ENCODE measurements at regions not wholly inside any gene's neighbourhood (a gene's known extent, or its start where the extent isn't known, plus 50 kb on each side); places are given as distances from the start of the nearest gene placed in this dataset.

GRCh38 chr4:14877246-14878225, 124.7 kb upstream of the CPEB2 start:
- DNase-seq: peak in 2 of 3 donors; percentile 10 to 30

DNA sequence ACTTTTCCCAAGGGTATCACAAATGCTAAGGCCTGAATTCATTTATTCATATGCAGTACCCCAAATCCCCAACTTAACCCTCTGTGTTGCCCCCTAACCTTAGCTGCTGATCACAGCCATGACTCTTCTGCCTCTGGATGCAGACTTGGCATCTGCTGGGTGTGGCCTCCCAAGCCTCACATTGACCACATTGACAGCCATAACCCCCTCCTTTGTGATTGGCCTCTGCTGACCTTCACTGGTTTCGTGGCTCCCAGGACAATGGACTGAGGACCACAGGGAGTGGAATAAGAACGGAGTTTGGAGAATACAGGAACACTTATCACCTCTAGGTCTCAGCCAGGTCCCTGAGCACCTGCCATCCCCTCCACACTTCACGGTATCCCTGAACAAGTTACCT, 123.6 kb upstream of the CPEB2 start:
- no peak for DNase-seq

DNA sequence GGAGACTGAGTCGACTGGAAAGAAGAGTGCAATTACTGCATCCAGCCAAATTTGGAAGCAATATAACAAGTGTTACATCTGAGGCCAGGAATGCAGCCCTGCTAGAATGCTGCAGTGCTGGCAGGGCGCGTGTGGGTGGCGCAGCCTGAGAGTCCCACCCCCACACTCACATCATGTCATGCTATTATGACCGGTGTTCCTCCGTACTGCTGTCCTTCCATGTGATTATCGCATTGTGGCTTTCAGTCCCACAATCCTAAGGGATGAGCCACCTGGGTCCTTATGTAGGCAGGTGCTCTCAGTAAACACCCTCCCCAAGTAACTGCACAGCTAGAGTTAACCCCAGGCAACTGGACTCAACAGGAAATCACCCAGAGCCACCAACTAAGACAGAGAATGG, 122.6 kb upstream of the CPEB2 start:
- DNase-seq: no peak

DNA sequence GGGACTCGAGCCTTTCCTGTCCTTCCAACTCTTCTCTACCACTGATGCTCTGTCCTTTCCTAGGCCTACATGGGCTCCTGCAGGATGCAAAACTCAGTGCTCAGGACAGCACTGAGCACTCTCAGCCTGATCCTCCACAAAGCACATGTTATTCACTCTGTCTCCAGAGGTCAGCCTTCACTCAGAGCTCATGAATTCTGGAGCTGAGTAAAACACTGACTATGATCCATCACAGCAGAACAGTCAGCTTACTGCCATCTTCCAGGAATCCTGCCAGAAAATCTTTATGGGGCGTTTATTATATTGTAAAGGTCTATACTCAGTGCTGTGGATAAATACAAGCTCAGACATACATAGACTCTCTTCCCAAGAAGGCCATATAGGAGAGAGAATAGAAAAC, 121.5 kb upstream of the CPEB2 start:
- no peak for DNase-seq

DNA sequence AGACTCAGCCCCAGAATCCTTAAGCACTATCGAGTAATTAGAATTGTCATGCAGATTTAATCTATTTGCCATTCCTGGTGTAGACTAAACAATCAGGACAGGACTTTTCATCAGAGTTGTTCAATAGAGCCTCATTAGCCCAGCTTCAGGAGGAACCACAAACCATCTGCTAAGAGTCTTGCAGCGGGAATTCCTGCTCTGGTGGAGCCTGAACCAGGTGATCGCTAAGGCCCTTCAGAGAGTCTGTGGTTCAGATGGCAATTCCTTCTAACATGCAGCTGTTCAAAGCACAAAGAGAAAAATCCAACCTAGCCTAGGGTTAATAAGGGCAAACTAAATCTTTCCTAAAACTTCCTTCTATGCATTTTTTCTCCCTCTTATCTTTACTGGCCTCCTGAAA, 119.1 kb upstream of the CPEB2 start:
- DNase-seq: no peak

- no peak for DNase-seq
Observed at GRCh38 chr4:14883661-14884060, 118.6 kb upstream of the CPEB2 start.

DNA sequence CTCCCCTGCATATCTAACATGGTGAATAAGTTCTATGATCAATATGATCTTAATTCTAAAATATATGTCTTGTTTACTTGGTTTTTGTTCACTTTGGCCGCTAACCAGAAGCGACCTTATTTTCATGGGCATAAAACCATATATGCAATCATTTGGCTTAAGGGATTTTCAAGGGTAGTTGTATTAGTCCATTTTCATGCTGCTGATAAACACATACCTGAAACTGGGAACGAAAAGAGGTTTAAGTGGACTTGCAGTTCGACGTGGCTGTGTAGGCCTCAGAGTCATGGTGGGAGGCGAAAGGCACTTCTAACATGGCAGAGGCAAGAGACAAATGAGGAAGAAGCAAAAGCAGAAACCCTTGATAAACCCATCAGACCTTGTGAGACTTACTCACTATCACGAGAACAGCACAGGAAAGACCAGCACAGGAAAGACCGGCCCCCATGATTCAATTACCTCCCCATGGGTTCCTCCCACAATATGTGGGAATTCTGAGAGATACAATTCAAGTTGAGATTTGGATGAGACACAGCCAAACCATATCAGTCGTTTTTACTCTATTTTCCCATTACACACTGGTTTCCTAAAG, 114.3 kb upstream of the CPEB2 start:
- DNase-seq: no peak

DNA sequence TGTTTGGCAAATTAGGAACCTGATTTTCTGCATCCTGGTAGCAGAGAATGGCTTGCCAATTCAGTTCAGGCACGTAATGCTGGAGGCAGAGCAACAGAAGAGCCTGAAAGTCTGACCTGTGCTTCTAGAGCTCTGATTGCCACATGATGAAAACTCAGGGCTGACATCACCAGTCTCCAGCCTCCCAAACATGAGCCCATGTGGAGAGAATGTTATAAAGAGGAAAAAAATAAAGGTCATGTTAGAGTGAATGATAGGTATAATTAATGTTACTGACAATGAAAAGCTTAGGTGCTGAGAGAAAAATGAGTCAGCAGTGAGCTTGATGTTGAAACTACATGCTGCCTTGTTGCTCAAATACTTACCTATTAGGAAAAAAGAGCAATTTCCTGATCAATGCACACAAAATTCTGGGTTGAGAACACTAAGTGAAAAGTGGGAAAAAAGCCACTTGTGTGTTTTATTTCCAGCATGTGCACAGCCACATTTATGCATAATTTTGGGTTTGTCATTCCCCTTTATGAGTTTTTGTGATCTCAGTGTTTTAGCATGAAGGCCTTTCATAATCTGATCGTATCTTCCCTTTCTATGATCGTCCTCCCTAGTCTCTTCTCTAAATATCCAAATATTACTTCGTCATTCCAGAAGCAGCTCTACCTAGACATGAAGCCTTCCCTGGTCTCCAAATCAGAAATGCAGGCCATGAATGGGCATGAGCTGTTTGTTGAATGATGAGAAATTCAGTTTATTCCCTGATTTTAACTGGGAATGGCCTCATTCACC, 113.3 kb upstream of the CPEB2 start:
- no peak for DNase-seq

DNA sequence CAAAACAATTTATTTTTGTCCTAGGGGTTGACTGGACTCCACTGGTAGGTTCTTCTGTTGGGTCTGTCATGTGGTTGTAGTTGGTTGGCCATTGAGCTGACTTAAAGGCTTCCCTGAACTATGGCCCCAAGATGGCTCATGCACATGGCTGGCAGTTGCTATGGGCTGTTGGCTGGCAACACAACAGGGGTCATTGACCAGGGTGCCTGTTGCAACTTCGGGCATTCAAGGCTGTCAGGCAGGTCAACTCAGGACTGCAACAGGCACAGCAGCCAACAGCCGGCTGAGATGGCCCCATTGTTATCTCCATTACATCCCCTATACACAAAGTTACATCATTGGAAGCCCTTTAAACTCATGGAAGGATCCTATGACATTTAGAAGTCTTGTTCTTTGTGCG, 109.7 kb upstream of the CPEB2 start:
- no peak for DNase-seq

- DNase-seq: no peak
Observed at GRCh38 chr4:14893713-14894112, 108.6 kb upstream of the CPEB2 start.

DNA sequence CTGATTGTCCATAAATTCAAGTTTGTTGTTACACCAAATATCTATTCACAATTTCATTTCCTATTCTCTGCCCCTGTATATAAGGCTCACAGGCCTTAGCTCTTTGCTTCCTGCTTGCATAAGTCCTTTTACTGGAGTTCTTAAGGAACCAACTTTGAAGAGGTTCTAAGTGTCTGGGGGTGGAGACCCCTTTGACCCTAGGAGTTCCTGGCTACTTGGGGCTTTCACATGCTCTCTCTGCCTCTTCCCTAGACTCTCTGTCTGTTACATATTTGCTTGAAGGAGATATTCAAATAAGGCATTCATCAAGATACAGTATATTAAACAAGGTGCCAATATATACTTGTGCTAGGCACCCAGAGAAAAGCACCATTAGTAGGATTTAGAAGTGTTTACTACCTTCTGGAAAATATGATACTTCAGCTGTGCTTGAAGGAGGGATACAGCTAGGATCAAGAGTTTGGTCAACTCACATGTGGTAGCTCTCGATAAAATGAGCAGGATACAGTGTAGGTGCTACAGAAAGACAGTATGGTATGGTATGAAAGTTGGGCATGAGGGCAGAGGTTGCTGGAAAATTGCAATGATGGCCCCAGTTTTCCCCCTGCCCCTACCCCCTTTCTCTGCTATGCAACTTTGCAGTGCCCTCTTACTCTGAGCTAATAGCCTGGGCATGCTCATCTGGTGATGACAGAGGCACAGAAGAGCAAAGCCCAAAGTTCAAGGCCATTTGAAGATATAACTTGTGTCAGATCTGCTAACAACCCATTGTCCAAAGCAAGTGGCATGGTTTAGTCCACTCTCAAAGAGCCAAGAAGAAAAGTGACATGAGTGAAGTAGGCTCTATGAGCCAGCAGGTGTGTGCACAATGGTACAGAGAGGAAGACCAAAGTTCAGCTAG, 107.6 kb upstream of the CPEB2 start:
- DNase-seq: no peak

- no peak for DNase-seq
Observed at GRCh38 chr4:14896656-14897175, 105.6 kb upstream of the CPEB2 start.

GRCh38 chr4:14897217-14897616, 105.1 kb upstream of the CPEB2 start:
- DNase-seq: no peak

- DNase-seq: no peak
Observed at GRCh38 chr4:14898989-14899388, 103.3 kb upstream of the CPEB2 start.

DNA sequence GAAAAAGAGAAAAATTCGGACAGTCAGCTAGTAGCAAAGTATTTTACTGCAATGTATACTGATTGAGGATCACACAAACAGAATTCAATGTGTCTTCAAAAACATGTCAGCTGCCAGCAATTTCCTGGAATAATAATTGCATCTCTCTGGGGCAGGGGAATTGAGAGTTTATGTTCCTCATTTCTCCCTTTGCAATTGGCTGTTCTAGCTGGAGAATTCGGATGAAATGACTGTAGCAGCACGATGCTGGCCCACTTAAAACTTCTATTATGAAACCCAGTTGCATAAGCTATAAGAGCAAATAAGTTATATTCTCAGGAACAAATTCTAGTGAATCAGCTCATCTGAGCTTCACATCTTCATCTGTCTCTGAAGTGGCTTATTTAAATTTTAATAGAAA, 99.9 kb upstream of the CPEB2 start:
- peak in 1 of 3 donors; percentile 7 for DNase-seq

DNA sequence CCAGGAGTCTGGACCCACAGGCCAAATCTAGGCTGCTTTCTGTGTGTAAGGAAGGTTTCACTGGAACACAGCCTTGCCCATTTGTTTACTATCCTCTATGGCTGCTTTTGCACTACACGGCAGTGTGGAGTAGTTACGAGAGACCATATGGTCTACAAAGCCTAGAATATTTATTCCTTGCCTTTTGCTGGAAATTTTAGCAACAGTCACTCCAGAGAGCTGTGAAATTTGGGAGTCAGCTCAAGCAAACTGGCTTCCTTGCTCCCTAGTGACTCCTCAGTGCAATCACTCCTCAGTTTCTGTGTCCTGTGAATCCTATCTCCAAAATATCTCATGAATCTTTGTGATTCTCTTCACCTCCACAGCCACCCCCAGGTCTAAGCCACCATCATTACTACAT, 99.0 kb upstream of the CPEB2 start:
- no peak for DNase-seq

DNA sequence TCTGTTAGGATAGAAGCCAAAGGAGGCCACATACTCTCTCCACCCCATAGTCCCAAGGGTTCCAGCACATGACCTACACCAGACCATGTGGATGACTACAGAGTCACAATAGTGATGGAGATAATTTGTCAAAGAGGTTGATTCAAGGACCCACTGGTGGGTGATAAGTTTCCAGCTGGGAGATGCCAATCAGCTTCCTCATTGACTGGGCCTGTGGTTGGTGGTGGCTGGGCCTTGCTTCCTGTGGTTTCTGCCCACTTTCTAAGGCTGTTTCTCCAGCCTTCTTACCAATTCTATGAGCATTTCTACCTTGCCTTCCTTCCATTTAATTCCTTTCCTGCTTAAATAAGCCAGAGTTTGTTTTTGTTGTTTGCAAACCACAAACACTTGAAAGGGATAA, 95.5 kb upstream of the CPEB2 start:
- DNase-seq: no peak

DNA sequence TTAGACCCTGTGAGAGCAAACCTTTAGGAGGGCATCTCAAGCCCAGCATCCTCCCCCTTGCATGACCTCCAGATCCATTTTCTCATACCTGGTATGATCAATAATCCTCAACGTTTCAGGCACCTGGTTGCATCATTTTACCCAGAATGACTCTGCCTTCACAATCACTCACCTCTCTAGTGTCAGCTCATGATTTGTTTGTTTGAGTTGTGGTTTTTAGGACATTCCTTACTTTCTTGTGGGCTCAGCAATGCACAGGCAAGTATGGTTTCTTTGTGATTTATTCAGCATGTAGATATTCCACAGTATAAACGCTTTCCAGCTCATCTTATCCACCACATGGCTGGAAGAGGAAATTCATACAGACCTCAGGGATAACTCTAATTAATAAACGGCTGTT, 93.6 kb upstream of the CPEB2 start:
- no peak for DNase-seq

- DNase-seq: no peak
Observed at GRCh38 chr4:14910411-14910810, 91.9 kb upstream of the CPEB2 start.

- DNase-seq: no peak
Observed at GRCh38 chr4:14912426-14912825, 89.9 kb upstream of the CPEB2 start.

GRCh38 chr4:14915018-14915417, 87.3 kb upstream of the CPEB2 start:
- DNase-seq: no peak

Measured in muscle of back (tissue), 3 donors.